ENCODE measurements at regions not wholly inside any gene's neighbourhood (a gene's known extent, or its start where the extent isn't known, plus 50 kb on each side); places are given as distances from the start of the nearest gene placed in this dataset.

DNA sequence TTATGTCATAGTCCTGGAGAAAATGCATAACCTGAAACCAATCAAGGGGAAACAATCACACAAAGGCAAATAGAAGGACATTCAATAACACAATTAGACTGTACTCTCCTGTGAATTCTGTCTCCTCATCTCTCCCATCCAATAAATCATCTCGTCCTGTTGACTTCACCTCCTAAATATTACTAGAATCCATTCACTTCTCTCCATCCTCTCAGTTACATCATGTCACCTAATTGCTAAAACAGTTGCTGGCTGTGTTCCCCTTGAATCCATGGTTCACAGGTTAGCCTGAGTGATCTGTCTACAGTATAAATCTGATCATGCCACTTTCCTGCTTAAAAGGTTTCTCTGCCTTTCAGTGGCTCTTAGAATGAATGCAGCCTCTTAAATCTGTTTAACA is 220.2 kb downstream of the TGFB2 start:
- in situ Hi-C loops (cut with MboI) (no loop called here), intact Hi-C loops (cut with micrococcal nuclease) (no loop called here)
- 0% methylated on average over 1 of the region's 1 CpG for WGBS (ENCODE audit: insufficient coverage, low coverage, missing lambda C conversion rate)
- H3K4me2 ChIP-seq (ENCODE audit: insufficient read depth, low read length), result no peak overlapping the region
- no peaks in the 10 kb centered on the region for H3K36me3 ChIP-seq (ENCODE audit: control insufficient read depth, insufficient read depth, low read length)
- CTCF ChIA-PET (ENCODE audit: low intra/inter-chr PET ratio), result no interaction called here
- no peaks in the 10 kb centered on the region for H3K27me3 ChIP-seq (ENCODE audit: control insufficient read depth in 2 of 2, insufficient read depth in 2 of 2, low read length in 2 of 2)
- no peaks in the 10 kb centered on the region for H3K79me2 ChIP-seq (ENCODE audit: control insufficient read depth, insufficient read depth, low read length)
- H3K9me1 ChIP-seq (ENCODE audit: control insufficient read depth, insufficient read depth, low read length), result no peaks in the 10 kb centered on the region
- ATAC-seq, result no peak
- no peak overlapping the region for H3K27ac ChIP-seq (ENCODE audit: extremely low read depth, low read depth, low read length)
- H2AFZ ChIP-seq (ENCODE audit: low read depth, low read length), result no peak overlapping the region
- H4K20me1 ChIP-seq (replicated peaks; ENCODE audit: control insufficient read depth, insufficient read depth, low read length), result no peaks in the 10 kb centered on the region
- no peaks in the 10 kb centered on the region for H3K4me1 ChIP-seq (replicated peaks in 1 of 2; ENCODE audit: control insufficient read depth in 2 of 2, insufficient read depth in 2 of 2, low read length in 2 of 2)
- POLR2A ChIA-PET, result no interaction called here
- TF ChIP-seq GABPA (tag; conservative IDR thresholded peaks at IDR 0.05; ENCODE audit: low read depth) (no peak), HDAC6 (IDR thresholded peaks at IDR 0.05; ENCODE audit: low read depth, low read length) (no peak), HDAC3 (IDR thresholded peaks at IDR 0.05; ENCODE audit: borderline replicate concordance, partially characterized antibody) (no peak), L3MBTL2 (IDR thresholded peaks at IDR 0.05) (no peak), TBL1XR1 (IDR thresholded peaks at IDR 0.05; ENCODE audit: low read length in 2 of 2) (no peak), EWSR1 (IDR thresholded peaks at IDR 0.05; ENCODE audit: borderline replicate concordance, low read depth, partially characterized antibody) (no peak), BCOR (IDR thresholded peaks at IDR 0.05) (no peak), CHD1 (IDR thresholded peaks at IDR 0.05; ENCODE audit: low read length) (no peak)
- TF ChIP-seq, protein P1, sequence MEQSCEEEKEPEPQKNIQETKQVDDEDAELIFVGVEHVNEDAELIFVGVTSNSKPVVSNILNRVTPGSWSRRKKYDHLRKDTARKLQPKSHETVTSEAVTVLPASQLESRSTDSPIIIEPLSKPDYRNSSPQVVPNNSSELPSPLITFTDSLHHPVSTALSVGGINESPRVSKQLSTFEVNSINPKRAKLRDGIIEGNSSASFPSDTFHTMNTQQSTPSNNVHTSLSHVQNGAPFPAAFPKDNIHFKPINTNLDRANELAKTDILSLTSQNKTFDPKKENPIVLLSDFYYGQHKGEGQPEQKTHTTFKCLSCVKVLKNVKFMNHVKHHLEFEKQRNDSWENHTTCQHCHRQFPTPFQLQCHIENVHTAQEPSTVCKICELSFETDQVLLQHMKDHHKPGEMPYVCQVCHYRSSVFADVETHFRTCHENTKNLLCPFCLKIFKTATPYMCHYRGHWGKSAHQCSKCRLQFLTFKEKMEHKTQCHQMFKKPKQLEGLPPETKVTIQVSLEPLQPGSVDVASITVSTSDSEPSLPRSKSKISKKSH (CRISPR knock-in tag; IDR thresholded peaks at IDR 0.05), result no peak
- TF ChIP-seq, protein P2, sequence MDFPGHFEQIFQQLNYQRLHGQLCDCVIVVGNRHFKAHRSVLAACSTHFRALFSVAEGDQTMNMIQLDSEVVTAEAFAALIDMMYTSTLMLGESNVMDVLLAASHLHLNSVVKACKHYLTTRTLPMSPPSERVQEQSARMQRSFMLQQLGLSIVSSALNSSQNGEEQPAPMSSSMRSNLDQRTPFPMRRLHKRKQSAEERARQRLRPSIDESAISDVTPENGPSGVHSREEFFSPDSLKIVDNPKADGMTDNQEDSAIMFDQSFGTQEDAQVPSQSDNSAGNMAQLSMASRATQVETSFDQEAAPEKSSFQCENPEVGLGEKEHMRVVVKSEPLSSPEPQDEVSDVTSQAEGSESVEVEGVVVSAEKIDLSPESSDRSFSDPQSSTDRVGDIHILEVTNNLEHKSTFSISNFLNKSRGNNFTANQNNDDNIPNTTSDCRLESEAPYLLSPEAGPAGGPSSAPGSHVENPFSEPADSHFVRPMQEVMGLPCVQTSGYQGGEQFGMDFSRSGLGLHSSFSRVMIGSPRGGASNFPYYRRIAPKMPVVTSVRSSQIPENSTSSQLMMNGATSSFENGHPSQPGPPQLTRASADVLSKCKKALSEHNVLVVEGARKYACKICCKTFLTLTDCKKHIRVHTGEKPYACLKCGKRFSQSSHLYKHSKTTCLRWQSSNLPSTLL (IDR thresholded peaks at IDR 0.05), result no peak
- FAIRE-seq, result no peak
- no TSS peak for BruUV-seq (replicated peaks)
- no peaks in the 10 kb centered on the region for H3K9me3 ChIP-seq (replicated peaks; ENCODE audit: control insufficient read depth, insufficient read depth, low read depth, low read length)
- no peak overlapping the region for H3K4me3 ChIP-seq
- DNase-seq (ENCODE audit: extremely low read depth in 1 of 4, low spot score in 3 of 4), result no peak
- no peak overlapping the region for H3K9ac ChIP-seq (ENCODE audit: insufficient read depth in 1 of 2, low read depth in 2 of 2, low read length in 2 of 2)
